ENCODE measurements at regions not wholly inside any gene's neighbourhood (a gene's known extent, or its start where the extent isn't known, plus 50 kb on each side); places are given as distances from the start of the nearest gene placed in this dataset.
A peak's percentile ranks its signal among the peaks of the same experiment; 100 is the strongest.
"Not testable (repeated sequence)": the region's sequence is repeated elsewhere in the genome, so short reads cannot be mapped to it uniquely, and the experiment has no call there.

- in situ Hi-C loops (cut with MboI; ENCODE audit: low pct_unique_long_range_greater_than_20kb, low sequenced_read_pairs) = no loop called here
- no peak for DNase-seq
Measured at GRCh38 chr3:137647179-137647578, 116.9 kb upstream of the SOX14 start.

DNA sequence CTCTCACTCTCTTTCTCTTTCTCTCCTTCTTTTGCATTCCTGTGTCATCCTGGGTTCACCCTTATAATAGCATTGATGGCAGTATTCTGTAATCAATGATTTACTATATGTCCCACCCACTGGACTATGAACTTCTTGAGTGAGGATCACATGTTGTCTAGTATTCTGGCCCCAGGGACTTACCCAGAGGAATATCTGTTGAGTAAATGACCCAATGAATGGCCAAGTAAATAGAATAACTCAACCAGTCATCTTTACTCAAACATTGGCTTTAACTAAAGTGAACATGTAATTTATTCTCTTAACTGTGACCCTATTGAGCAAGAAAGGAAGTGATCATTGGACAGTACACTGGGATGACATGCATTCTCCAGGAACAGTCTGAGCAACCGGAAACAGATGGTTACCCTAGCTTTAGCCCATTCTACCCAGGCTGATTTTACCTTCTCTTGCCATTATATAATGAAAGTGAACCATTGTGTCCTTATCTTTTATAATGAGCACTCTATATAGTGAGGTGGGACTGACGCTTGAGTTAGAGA is 94.5 kb upstream of the SOX14 start:
- peak; percentile 13 for DNase-seq
- in situ Hi-C loops (cut with MboI; ENCODE audit: low pct_unique_long_range_greater_than_20kb, low sequenced_read_pairs) = no loop called here

GRCh38 chr3:137687181-137687879 is 76.8 kb upstream of the SOX14 start:
- in situ Hi-C loops (cut with MboI; ENCODE audit: low pct_unique_long_range_greater_than_20kb, low sequenced_read_pairs) = no loop called here
- DNase-seq = no peak

DNA sequence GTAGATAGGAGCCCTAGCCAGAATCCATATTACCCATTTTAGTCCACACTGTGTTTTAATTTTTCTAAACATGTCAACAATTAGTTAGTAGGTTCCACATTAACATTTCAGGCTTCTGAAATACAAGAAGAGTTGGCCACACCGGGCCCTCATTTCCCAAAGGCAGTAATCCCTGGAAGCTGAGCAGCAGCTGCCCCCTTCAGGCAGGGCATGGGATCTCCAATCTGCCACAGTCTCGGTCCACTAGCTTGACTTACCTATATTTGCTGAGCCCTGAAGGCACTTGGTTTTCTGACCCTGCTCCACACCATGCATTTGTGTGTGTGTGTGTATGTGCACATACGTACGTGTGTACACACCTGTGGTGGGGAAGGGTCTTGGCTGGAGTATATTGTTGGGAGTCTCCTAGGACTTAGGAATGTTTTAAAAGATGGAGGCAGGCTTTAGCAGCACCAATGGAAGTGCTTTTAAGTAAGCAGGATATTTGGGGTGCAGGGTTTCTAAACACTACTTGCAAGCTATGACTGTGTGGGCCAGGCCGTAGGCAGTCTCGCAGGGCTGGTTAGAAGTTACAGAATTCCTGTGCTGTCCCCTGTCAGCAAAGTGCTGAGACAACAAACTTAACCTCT is 71.2 kb upstream of the SOX14 start:
- in situ Hi-C loops (cut with MboI; ENCODE audit: low pct_unique_long_range_greater_than_20kb, low sequenced_read_pairs) = no loop called here
- DNase-seq = peak; percentile 57

DNA sequence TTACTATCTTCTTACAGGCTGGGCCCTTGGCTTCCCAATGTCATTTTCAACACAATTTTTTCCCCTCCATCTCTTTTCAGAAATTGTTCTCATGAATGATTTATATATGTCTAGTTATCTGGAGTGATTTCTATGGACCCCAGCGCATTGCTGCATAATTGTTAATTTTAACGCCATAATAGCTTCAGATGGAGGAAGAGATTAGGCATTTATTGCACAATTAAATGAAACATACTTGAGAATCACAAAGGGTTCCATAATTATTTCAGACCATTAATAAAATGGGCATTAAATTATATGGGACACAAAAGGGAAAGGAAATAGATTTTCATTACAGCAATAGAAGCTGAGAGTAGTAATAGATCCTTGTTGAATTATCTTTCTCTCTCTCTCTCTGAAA is 70.3 kb upstream of the SOX14 start:
- no peak for DNase-seq
- in situ Hi-C loops (cut with MboI; ENCODE audit: low pct_unique_long_range_greater_than_20kb, low sequenced_read_pairs) = no loop called here

DNA sequence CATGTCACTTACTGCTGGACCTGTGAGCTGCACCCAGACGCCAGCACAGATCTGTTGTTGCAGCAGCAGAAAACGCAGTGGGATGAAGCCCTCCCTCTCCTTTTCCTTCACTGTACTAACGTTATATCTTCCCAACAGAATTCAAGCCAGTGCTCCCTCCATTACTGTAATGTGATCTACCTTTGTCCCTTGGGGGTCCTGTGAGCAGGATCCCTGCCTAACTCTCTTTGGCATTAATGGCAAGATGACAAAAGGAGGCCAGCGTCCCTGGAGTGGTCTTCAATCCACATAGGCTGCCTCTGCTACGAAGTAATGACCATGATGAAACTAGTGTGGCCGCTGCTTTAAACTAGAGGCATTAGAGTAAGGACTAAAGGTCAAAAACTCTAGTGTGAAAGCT is 69.3 kb upstream of the SOX14 start:
- no peak for DNase-seq
- in situ Hi-C loops (cut with MboI; ENCODE audit: low pct_unique_long_range_greater_than_20kb, low sequenced_read_pairs) = no loop called here

DNA sequence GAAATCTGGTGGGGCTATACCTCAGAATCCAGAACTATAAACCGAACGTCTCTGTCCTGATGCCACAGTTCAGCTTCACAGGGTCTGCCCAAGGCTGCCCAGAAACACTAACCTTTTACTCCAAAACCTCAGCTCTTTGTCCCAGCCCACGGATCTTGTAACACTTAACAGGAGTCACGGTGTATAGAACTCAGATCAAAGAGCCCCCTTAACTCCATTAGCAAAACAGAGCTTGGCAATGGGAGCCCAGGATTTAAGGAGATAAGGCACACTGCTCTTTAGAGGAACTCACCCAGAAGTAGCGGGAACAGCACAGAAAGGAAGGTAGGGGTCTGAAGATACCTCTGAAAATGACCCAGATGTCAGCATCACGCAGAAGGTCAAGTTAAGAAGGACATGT is 68.8 kb upstream of the SOX14 start:
- in situ Hi-C loops (cut with MboI; ENCODE audit: low pct_unique_long_range_greater_than_20kb, low sequenced_read_pairs) = no loop called here
- DNase-seq = no peak

DNA sequence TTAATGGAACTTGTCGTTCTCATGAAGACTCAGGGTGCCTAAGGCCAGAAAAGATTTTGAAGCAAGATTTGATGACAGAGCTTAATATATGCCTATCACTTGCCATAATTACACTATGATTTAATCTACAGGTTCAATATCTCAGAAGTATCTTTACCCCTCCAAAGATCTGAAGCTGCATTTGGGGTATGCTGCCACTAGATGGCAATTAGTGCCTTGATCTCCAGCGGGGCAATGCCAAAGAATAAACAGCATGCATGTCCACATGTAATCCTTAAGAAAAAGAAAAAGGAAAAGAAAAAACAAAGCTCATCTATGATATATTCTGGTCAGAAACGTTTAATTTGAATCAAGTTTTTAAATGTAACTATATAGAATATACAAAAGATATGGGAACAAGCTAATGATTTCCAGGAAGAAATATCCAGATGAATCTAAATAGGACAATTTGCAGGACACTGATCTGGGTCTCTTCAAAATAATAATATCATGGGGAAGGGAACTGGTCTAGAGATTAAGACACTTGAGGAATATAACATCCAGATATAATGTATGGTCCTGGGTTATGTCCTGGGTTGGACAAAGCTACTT is 55.0 kb upstream of the SOX14 start:
- peak; percentile 23 for DNase-seq
- in situ Hi-C loops (cut with MboI; ENCODE audit: low pct_unique_long_range_greater_than_20kb, low sequenced_read_pairs) = no loop called here

DNA sequence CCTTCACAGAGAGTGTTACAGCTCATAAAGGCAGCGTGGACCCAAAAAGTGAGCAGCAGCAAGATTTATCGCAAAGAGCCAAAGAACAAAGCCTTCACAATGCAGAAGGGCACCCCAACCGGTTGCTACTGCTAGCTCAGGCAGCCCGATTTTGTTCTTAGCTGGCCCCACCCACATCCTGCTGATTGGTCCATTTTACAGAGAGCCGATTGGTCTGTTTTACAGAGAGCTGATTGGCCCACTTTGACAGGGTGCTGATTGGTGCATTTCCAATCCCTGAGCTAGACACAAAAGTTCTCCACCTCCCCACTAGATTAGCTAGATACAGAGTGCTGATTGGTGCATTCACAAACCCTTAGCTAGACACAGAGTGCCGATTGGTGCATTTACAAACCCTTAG is 50.1 kb upstream of the SOX14 start:
- not testable (repeated sequence) for DNase-seq

More for the DNA sequence above, 50.1 kb upstream of the SOX14 start:
- in situ Hi-C loops (cut with MboI; ENCODE audit: low pct_unique_long_range_greater_than_20kb, low sequenced_read_pairs) = not testable (repeated sequence)
